AG04450 (cell line): ENCODE measurements at regions not wholly inside any gene's neighbourhood (a gene's known extent, or its start where the extent isn't known, plus 50 kb on each side); places are given as distances from the start of the nearest gene placed in this dataset.

ENCODE experiments used
- CTCF ChIA-PET: fragments of 300-600, 350-600 bp; formaldehyde crosslinking; extraction: SDS; loops from one replicate; lab custom pipeline; 2022; ENCODE audit warnings: antibody characterized with exemption, inconsistent platforms; lab: Charles Lee
- POLR2A ChIA-PET: fragments of 350-600 bp; formaldehyde crosslinking; extraction: SDS; loops from one replicate; lab custom pipeline; 2021; ENCODE audit warnings: antibody characterized with exemption, inconsistent platforms; lab: Yijun Ruan, JAX
- DNase-seq: peaks from one replicate; pipeline ENCODE4 v3.0.0-alpha.2; 2011; ENCODE audit warnings: low read depth, low spot score
- H3K27ac ChIP-seq: one replicate; pipeline ENCODE4 v1.5.1; 2012; ENCODE audit warnings: low read depth, low read length, control low read depth
- H3K27me3 ChIP-seq: one replicate; pipeline ENCODE4 v1.6.0; 2012; ENCODE audit warnings: low read length; ENCODE audit not compliant: control insufficient read depth, insufficient read depth
- H3K4me3 ChIP-seq: 2 replicates; pipeline ENCODE4 v1.5.1; 2011; ENCODE audit warnings: mild to moderate bottlenecking, low read depth, low read length, control low read depth
- H3K9me3 ChIP-seq: 2 replicates; pipeline ENCODE4 v1.5.1; 2012; ENCODE audit warnings: low read length; ENCODE audit not compliant: control insufficient read depth, insufficient read depth
- TF ChIP-seq, protein P1 (sequence below): IDR thresholded peaks from 2 replicates; pipeline ENCODE4 v1.5.1; 2011; ENCODE audit warnings: low read depth, low read length, control low read depth, inconsistent platforms

DNA sequence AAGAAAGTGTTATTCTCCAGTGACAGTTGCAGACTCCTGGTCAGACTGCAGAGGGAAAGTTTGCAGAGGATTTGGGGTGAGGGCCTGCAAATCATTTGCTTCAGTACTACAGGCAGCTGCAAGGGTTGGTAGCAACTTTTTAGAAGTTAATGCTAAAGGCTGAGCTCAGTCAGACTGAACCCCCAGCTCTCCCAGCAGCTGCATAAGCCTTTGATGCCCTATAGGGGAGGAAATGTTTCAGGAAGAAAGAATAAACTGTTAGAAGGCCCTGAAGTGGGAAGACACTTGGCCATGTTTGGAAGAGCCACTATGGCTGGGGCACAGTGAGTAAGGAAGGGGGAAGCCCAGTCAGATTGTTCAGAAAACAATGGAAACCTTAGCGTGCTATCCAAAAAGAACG lies 383.6 kb downstream of the TTLL7 start:
- Histone ChIP-seq H3K27ac (no peak overlapping the region), H3K4me3 (no peak overlapping the region), H3K27me3 (no peaks in the 10 kb centered on the region), H3K9me3 (no peaks in the 10 kb centered on the region)
- ChIA-PET CTCF (no interaction called here), POLR2A (no interaction called here)
- TF ChIP-seq, protein P1, sequence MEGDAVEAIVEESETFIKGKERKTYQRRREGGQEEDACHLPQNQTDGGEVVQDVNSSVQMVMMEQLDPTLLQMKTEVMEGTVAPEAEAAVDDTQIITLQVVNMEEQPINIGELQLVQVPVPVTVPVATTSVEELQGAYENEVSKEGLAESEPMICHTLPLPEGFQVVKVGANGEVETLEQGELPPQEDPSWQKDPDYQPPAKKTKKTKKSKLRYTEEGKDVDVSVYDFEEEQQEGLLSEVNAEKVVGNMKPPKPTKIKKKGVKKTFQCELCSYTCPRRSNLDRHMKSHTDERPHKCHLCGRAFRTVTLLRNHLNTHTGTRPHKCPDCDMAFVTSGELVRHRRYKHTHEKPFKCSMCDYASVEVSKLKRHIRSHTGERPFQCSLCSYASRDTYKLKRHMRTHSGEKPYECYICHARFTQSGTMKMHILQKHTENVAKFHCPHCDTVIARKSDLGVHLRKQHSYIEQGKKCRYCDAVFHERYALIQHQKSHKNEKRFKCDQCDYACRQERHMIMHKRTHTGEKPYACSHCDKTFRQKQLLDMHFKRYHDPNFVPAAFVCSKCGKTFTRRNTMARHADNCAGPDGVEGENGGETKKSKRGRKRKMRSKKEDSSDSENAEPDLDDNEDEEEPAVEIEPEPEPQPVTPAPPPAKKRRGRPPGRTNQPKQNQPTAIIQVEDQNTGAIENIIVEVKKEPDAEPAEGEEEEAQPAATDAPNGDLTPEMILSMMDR, result no peak
- DNase-seq, result no peak

DNA sequence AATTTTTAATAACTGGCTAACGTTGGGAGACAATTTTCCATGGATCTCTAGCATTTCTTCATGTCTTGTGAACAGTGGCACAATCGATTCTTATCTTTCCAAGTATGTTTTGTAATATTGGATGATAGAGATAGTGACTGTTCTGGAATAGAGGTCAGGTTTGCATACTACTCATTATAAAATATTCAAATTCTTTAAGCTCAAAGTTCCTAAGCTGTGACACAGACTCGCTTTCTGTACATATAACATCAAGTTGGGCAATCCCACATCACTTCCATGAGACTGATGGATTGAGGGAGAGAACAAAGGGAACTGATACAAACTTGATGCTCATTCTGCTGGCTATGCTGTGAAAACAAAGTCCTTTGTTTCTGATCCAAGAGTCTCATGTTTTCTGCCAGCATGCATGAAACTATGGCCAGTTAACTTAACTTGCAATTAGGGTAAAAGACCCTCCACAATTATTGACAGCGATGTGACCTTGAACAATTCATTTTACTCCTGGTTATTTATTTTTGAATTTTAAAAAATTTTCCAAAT lies 392.4 kb downstream of the TTLL7 start:
- CTCF ChIA-PET, result no interaction called here
- no peak for DNase-seq
- Histone ChIP-seq H3K4me3 (no peak overlapping the region), H3K27ac (no peak overlapping the region), H3K9me3 (no peaks in the 10 kb centered on the region), H3K27me3 (no peaks in the 10 kb centered on the region)
- TF ChIP-seq, protein P1, result no peak
- POLR2A ChIA-PET, result no interaction called here

GRCh38 chr1:83596331-83596730 lies 402.6 kb downstream of the TTLL7 start:
- POLR2A ChIA-PET, result no interaction called here
- DNase-seq, result no peak
- no peak overlapping the region for H3K27ac ChIP-seq
- no peak overlapping the region for H3K4me3 ChIP-seq
- CTCF ChIA-PET, result no interaction called here
- no peaks in the 10 kb centered on the region for H3K27me3 ChIP-seq
- TF ChIP-seq, protein P1, result no peak
- no peaks in the 10 kb centered on the region for H3K9me3 ChIP-seq

DNA sequence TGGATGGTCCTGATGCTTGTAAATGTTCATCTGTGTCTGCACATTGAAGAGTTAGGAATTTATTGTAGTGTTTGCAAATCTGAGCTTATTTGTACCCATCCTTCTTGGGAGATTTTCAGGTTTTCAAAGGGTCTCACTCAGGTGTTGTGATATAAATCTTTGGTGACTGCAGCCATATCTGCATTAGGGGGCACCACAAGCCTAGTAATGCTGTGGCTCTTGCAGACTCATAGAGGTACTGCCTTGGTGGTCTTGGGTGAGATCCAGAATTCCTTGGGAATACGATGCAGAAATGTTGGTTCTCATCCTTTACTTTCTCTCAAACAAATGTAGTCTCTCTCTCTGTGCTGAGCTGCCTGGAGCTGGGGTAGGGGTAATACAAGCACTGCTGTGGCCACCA lies 405.9 kb downstream of the TTLL7 start:
- Histone ChIP-seq H3K27ac (no peak overlapping the region), H3K4me3 (no peak overlapping the region), H3K27me3 (no peaks in the 10 kb centered on the region), H3K9me3 (no peaks in the 10 kb centered on the region)
- ChIA-PET POLR2A (no interaction called here), CTCF (no interaction called here)
- TF ChIP-seq, protein P1, result no peak
- DNase-seq, result no peak

- DNase-seq, result no peak
- CTCF ChIA-PET, result no interaction called here
Measured at GRCh38 chr1:83588140-83588539, 410.8 kb downstream of the TTLL7 start.

More at GRCh38 chr1:83588140-83588539, 410.8 kb downstream of the TTLL7 start:
- TF ChIP-seq, protein P1, result no peak
- Histone ChIP-seq H3K9me3 (peaks cover 5% of the 10 kb centered on the region; the same call in 1 of the 2 replicates), H3K27me3 (no peaks in the 10 kb centered on the region), H3K27ac (no peak overlapping the region), H3K4me3 (no peak overlapping the region)
- POLR2A ChIA-PET, result no interaction called here
